Iris pigment epithelial cell (primary cell): ENCODE measurements at regions not wholly inside any gene's neighbourhood (a gene's known extent, or its start where the extent isn't known, plus 50 kb on each side); places are given as distances from the start of the nearest gene placed in this dataset.

ENCODE experiments used
- DNase-seq: peaks from one replicate; pipeline ENCODE4 v3.0.0-alpha.2; 2011; ENCODE audit warnings: low read depth

DNA sequence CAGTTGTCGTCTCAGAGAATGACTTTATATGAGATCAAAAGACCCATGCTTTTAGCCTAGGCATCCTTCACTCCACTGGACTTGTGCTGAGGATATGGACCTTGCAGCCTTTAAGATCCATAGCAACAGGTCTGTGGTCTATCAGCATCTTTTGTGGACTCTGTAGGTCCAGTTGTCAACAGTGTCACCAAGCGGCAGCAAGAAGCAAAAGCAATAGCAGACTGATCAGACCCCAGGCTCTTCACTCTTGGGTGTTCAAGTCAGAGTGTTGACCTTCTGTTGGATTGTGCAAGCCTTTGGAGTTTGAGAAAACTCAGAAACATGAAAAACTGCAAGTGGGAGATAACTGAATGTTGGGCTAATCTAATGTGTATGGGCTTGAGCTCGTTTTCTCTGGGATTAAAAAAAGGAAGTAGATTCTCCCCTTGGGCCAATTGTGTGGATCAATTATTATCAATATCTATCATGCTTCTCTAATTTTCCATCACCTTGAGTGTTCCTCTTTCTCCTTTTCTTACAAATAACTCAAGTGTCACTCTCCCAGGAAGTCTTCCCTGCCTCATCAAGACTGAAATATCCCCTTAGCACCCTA lies 144.2 kb downstream of the LYPLAL1 start:
- DNase-seq = peak; percentile 58

DNA sequence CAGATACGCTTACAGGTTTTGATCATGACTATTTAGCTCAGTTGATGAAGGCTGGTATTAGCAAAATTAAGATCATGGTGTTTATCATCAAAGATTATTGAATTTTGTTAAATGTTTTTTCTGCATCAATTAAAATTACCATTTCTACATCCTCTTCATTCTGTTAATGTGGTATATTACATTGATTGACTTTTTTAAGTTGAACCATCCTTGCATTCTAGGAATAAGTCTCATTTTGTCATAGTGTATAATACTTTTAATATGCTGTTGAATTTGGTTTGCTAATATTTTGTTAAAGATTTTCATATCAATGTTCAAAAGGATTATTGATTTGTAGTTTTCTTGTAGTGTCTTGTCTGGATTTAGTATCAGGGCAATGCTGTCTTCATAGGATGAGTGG lies 142.4 kb downstream of the LYPLAL1 start:
- DNase-seq = no peak

DNA sequence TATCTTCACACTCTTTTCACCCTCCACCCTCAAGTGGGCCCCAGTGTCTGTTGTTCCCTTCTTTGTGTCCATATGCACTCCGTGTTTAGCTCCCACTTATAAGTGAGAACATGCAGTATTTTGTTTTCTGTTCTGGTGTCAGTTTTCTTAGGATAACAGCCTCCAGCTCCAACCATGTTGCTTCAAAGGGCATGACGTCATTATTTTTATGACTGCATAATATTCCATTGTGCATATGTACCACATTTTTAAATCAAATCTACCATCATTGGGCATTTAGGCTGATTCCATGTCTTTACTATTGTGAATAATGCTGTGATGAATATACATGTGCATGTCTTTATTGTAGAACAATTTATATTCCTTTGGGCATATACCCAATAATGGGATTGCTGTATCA lies 140.3 kb downstream of the LYPLAL1 start:
- DNase-seq = no peak

DNA sequence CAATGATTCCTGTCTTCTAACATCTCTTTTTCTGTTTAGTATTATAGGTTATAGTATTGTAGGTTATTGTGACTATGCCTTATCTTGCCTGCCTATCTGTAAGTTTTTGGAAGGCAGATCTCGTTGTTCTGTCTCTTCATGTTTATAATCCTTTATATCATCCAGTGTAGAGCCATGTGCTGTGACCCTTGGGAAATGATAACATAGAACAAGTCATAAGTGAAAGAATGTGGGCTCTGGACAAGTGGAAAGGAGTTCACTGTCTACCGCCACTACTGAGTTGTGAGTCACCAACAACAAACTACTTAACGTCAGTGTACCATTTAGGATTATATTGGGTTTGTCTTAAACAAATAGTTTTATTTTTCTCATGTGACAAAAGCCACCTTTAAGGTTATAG lies 139.3 kb downstream of the LYPLAL1 start:
- DNase-seq = peak; percentile 88

DNA sequence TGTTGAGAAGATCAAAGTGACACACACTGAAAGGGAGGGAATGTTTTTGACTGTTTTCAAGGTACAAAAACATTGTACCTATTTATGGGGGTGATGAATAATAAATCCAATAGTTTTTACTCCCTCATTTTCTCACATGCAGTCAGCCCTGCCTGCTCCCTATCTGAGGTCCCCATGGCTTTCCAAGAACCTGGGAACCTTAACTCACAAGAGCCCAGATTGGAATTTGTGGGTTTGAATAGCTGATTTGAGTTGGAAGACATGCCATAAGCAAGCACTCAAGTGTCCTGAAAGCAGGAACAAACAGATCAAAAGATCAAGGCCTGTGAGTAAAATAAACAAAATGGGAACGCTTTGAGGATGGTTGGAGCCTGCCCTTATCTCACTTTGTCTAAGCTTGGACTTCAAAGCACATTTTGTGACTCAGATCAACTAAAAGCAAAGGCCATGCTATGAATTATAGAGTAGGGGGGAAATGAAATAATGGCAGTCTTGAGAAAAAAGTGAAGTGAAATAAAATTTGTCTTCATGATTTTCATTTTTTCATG lies 136.6 kb downstream of the LYPLAL1 start:
- DNase-seq = peak; percentile 39

DNA sequence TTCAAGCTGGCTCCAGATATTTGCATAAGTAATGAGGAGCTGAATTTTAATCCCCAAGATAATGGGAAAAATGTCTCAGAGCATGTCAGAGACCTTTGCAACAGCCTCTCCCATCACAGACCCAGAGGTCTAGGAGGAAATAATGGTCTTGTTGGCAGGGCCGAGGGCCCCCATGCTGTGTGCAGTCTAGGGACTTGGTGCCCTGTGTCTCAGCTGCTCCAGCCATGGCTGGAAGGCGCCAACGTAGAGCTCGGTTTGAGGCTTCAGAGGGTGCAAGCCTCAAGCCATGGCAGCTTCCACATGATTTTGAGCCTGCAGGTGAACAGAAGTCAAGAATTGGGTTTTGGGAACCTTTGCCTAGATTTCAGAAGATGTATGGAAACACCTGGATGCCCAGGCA lies 134.7 kb downstream of the LYPLAL1 start:
- DNase-seq = no peak

DNA sequence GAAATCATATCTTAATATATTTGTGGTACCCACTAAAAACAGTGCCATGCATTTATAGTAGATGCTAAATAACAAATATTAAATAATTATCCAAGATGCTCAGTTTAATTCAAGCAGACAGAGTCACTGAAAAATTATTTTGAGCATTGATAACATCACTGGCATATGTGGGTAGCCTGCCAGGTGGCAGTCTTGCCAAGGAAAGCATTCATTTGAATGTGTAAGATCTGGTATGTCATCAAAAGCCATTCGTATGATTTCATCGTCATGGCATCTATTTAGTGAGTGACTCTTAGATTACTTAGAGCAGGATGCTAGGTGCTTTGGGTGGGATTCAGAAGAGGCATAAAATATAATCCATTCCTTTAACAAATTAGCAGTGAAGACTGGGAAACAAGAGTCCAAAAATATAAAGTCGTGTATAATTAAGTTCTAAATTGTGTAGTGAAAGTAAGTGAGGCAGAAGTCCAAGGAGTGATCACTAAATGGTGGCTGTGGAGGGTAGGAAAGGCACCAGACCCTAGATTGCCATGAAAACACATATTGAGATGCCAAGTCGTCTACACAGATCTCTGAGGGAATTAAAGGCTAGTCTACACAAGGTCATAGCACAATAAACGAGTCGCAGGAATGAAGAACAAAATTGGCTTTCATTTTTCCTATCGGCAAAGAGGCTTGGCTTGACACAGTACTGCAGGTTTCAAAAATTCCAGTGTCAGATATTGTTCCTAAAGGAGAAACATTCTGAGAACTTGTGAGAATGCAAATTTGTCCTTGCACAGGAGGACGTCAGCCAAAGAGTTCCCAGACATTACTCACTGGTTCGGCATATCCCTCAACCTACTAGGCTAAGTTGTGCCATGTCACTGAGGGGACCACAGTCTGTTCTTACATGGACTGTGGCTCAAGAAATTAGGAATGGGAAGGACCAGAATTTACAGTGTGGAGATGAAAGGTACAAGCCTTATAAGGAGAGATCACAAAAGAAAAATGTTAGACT lies 130.8 kb downstream of the LYPLAL1 start:
- DNase-seq = peak; percentile 54

DNA sequence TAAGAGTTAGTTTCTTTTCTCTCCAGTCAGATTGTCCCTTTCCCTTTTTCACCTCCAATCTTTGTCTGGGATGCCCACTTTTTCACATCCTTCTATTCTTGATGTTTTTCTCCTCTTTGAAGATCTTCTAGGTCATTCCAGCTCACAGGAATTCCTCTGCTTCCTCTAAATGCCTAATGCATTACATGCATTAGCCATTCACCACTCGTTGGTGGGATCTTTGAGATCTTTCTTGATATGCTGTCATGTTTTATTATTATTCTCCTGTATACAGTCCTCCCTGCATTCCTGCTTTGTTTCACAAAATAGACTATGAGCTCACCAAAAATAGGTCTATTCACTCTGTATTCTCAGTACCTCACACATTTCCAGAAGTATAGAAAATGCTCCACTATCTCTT lies 129.0 kb downstream of the LYPLAL1 start:
- no peak for DNase-seq

DNA sequence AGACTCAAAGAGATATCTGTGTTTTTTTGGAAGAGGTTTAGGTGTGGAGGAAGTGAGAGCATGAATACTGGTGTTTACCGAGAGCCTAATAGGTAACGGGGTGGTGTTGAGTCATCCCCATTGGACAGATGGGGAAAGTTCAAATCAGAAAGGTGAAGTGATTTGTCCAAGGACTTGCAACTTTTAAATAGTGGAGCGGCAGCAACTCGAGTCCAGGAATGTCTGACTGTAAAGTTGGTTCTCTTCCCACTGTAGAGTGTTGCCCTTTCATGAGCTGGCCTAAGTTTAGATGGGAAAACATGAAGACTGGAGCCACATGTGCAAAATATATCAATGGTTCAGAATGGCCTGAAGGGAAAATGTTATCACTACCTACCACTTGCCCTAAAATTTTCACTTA lies 125.7 kb downstream of the LYPLAL1 start:
- no peak for DNase-seq

DNA sequence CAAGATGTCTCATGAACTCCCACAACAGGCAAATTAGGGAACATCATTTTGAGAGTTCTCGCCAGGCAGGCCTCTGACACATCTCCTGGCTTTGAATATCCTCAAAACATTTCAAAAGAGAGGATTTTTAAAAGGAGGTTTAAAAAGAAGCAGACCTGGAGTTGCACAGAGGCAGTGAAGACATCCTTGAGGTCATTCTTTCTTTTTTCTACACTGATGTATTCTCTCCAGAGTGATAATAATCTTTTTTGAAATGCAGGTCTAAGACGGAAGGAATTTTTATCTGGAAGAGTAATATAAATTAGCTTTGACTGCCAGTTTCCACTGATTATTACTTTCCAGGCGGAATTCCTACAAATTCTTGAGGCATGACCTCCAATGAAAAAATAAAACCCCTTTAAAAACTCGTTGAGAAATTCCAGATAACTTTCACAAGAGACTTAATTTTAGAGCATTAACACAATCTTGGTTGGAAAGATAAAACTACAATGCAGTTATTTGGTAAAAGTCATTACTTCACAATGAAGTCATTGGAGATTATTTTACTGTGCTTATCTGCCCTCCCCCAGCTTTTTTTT lies 125.0 kb downstream of the LYPLAL1 start:
- DNase-seq = peak; percentile 21

DNA sequence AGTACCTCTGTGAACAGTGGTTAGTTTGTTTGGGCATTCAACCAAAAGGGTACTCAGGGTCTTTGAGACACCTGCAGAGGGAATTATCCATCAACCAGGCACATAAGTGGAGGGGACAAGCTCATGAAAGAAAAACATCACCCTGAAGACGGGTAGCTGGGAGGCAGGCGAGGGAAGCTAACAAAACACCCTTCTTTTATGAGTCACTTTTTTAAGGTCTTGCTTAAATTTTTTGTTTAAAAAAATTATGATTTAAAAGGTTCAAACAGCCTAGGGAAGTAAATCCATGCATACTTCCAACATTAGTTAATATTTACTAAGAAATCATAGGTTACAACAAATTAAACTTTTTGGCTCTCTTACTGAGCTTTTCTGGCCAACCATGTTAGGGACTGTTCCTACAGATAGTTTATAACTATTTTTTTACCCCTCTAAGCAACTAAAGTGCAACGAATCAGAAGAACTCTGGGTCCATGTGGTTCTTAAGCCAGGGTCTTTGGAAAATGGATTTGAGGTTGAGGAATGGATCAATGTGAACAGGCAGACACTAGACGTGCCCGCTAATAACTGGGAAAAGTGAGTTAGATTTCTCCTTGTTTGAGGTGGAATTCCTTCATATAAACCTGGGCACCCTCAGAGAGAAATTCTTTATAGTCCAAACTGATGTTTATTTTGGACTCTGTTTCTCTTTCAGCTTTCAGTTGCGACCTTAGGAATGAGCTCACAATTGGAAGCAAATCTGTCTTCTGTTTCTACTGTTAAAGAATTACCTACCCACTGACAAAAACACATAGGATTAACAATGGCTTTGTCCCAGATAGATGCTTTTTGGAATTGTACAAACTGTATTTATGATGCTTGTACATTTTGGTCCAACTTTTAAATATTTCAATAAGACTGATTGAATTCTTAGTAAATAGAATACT lies 123.0 kb downstream of the LYPLAL1 start:
- DNase-seq = peak; percentile 33

DNA sequence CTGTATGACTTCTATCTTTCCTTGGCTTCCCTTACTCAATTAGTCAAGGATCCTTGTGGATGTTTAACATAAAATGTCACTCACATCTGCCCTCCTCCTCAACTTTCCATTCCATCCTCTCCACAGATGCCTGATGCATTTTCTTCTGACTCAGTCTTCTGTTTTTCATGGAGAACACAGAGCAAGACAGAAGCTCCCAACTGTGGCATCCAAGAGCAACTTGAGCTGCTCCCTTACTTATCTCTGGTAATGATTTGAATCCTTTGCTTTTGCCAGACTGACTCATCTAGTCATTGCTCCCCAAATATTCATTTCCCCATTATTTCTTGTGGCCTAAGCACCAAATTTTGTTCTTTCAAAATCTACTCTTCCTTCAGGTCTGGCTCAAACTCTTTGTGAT lies 120.6 kb downstream of the LYPLAL1 start:
- no peak for DNase-seq

DNA sequence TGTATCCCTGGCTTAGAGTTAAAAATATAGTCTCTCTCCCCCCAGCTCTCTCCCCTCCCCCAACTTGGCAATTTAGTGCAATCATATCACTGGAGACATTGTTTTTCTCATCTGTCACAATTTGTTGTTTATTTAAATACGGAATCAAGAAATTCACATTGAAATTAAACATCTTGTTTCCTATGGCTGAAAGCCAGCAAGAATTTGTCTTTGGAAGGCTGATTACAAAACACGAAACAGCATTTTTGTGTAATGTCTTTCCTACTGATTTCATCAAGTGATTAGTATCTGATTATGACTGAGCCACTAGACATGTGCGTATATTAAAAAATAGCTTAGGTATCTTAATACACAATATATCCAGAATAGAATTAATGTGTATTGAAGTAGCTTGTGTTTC lies 119.7 kb downstream of the LYPLAL1 start:
- DNase-seq = peak; percentile 68

DNA sequence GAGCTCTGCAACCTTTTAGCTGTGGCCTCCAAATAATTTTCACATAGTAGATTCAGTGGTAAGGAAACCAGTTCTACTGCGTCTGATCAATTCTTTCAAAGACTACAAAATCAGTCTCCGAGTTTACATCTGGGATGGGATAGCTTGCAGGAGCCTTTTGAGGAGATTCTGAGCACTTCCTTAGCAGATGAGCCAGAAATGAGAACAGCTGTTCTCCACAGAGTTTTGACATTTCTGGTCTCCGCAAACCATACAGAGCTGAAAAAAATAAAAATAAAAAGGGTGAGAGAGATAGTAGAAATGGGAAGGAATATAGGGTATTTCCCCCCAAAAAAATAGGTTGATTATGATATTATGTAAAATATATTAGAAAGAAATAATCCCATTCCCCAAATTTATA lies 119.3 kb downstream of the LYPLAL1 start:
- DNase-seq = no peak

DNA sequence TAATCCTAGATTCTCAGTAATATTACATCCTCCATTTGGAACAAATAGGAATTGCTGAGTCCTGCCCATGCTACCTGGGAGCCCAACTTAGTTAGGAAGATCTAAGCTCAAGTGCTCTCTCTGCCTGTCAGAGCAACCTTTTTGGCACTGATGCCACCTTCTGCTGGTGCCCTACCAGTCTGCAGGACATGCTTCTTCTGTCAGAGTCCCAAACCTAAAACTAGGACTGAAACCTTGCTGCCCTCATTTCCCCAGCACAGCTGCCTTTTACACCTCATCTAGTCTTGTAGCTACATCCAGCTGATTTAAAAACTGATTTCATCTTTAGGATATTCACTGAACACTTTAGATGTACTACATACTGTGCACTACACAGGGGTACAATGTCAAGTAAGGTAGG lies 118.7 kb downstream of the LYPLAL1 start:
- DNase-seq = no peak

DNA sequence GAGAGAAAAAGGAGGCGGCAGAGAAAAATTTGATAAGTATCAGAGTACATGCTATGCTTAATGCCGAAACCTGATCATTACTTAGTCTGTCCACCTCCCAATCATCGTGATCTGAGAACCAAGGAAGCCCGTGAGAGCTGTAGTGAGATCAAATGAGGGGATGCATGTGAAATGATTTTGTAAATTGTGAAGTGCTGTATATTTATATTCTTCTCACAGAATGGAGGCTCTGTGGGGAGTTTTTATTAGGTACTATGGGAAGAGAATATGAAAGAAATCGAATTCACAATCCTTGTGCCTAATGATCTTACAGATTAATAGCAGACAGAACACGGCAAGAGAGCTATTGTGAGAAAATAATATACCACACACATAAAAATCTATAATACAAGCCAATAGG lies 115.5 kb downstream of the LYPLAL1 start:
- DNase-seq = no peak

DNA sequence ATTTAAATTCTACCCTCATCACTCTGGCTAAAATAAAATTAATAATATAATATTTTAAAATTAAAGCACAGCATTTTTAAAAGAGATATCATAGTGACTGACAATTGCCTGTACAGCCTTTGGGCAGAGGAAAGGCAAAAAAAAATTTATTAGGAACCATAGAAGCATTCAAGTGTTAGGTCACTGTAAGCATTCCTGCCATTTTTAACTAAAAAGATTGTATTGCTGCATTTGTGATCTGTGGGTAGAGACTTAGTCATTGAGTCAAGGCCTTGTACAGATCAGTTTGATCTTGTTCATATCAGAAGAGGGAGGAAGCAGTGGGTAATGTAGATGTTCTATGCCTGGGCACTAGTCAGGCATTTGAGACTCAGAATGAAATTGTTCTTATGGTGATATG lies 109.9 kb downstream of the LYPLAL1 start:
- peak; percentile 43 for DNase-seq

DNA sequence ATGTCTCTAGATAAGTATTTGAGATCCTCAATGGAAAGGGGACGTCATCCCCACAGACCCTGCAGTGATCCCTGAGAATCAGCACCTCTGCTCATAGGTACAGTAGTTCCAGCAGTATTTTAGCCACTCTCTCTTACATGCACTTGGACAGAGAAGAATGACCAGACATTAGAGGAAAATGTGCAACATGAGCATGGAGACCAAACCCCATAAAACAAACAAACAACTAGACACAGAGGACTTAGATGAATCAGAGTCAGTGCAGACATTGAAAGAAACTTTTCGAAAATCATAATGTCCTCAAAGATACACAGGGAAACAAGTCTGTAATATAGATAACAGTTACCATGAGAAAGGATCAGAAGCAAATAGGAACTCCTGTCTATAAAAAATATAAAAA lies 108.2 kb downstream of the LYPLAL1 start:
- DNase-seq = peak; percentile 42

DNA sequence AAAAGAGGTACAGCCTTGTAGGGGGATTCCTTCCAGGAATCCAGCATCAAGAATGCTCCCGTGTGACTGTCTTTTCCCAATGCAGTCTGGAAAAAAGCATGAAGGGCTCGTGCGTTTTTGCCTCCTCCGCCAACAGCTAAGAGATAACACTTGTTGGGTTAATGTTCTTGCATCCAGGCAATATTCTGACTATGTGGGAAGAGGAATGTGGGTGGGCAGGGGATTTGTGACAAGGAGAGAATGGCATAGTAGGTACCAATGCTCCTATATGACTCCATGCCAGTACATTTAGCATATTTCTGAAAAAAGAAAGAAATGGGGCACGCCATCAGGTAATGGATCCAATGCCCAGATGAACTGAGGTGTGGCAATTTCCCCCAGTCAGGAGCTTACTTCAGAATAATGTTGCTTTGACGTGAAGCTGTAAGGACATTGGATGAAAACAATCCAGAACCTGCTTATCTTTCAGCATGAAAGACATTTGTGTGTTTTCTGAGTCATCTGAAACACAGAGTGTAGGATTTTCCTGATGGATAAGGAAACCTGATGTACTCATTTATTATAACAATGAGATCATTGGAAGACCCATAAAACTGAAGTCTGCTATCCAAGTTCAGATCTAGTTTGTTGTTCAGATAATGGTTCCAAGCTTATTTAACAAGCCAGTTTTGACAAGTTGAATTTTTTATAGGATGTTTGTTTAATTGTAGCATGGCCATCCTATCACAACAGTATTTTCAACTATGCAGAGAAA lies 105.5 kb downstream of the LYPLAL1 start:
- peak; percentile 45 for DNase-seq

DNA sequence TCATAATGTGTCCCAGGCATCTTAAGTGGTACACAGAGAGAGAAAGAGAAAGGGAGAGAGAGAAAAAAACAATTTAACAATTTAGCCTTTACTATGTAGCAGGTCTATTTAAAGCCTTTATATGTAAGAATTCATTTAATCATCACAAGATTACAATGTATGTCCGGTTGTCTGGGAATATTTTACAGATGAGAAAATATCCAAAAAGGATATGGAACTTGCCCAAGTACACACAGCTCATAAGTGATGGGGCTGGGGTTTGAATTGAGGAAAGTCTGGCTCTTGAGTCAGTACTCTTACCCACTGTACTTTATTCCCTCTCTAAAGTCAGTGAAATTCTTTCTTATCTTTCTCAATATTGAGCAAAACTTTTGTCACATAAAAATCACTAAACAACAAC lies 104.6 kb downstream of the LYPLAL1 start:
- DNase-seq = no peak
